DMS153 treated with DMSO at 0.1 percent for 48 hours (cell line): ENCODE measurements at regions not wholly inside any gene's neighbourhood (a gene's known extent, or its start where the extent isn't known, plus 50 kb on each side); places are given as distances from the start of the nearest gene placed in this dataset.

Experiments
- DNase-seq: peaks from one replicate; lab custom pipeline; 2025; ENCODE audit not compliant: unreplicated experiment; lab: John Stamatoyannopoulos, UW

DNA sequence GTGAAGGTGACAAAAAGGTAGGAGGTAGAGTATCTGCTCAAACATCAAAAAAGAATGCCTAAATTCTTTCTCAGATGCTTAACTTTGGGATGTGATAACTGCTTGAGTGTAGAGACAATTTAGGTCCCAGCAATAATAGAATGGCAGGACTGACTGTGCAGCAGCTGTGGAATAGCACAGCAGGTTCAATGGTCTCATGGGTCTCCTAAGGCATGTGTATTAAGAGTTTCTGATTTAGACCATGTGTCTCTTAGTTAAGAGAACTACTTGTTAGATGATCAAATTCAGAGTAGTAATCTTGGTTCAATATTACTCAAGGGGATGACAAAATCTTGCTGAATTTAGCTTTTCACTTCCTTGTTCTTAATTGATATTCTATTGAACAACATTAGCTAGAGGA lies 72.0 kb downstream of the ALX1 start:
- no peak for DNase-seq

DNA sequence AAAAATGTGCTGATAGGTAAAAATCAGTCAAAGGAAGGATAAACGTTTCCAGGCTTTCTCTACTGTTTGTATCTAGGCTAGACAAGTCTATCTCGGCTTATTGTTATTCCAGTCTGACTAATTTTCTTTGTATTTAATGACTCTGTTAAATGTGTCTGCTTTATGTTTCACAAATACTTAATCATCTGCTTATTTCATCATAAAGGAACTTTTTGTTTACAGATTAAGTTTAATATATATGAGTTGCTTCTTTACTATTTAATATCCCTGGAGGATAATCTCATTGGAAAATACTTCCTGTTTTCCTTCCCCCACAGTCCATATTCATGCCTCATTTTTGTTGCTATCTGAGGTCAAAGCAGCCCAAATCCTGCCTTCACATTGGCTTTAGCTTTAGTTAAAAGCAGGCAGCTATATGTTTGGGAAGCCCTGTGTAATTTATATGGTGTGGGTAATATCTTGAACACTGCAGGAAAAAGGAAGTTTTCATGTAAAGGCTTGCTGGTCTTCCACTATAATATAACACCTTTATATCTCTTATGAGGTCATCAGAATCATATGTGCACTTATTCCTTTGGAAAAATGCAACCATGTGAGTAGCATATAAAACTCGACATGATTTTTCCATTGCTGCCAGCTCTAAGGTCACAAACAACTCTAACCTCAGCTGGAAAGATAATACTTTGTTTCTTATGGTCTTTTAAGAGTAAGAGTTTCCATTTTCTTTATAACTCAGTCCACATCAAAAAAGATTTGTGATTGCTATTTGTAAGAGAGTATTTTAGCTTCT lies 76.8 kb downstream of the ALX1 start:
- DNase-seq, result no peak

DNA sequence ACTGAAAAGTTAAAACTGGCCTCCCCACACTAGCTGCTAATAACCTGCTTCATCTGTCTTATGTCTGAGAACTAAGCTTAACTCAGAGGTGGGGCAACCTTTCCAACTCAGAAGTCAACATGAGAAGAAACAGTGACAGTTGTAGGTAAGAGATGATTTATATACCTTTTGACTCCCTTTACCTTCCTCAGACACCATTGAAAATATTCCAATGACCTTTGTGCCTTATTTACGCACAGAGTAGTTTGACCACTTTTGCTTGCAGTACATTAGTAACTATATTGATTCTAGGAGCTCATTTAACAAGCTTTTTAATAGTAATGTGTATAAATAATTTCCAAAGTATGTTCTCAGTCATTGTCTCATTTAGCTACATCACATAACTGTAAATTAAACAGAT lies 77.6 kb downstream of the ALX1 start:
- no peak for DNase-seq

DNA sequence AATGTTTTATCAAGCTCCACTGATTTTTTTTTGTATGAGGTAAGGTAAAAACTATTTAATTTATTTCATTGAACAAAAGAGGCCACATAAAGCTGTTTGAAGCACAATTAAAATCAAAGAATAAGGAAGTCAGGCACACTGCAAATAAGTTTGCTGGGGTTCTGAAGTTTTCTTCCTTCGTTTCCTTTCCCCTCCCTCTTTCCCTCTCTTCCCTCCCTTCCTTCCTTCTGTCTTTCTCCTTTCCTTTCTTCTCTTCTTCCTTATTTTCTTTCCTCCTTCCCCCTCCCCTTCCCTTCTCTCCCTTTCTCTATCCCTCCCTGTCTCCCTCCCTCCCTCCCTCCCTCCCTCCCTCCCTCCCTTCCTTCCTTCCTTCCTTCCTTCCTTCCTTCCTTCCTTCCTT lies 78.7 kb downstream of the ALX1 start:
- DNase-seq, result no peak

DNA sequence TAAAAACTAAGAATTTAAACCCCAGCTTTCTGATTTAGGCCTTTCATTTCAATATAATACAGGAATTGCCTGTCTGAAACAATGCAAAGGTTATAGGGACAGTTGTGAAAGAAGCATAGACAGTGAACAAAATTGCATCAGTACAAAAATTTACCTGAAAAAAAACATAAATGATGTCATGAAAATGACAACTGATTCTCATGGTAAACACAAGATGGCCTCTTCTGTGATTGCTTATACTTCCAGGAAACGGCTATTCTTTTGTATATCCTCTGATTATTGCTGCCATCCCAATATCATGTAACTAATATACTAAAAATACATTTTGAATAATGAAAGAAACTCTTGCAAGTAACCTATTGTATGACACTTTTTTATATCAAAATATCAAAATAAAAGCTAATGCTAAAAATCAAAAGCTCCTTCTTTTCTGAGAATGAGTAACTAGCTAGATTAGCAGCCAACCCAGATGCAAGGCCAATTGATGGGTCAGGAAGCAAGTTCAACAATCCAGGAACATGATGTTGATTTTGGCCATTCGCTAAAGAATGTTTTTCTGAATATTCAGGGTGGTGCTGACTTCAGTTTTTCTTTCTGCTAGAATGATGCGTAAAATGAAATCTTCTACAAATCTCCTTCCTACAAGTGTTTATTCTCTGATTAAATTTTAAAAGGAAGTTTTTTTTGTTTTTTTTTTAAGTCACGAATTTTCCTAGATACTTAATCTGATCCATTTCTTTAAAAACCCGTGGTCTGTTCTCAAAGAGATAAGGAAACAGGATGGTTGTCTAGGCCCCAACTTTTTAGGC lies 83.6 kb downstream of the ALX1 start:
- DNase-seq, result no peak

DNA sequence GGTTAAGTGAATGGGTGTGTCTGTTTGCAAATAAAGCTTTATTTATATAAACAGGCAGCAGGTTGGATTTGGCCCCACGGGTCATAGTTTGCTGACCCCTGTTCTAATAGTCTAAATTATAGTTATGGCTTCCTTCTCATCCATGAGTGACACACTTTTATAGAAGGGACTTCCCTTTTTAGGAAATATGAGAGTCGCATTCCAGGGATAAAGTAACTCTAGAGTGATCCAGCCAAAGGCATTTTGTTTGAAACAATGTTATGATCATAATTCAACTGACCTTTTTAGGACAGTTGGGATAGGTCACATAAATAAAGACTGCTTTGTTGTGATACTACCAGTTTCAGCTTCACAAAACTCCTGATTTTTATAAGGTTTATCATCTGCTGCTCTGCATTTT lies 87.9 kb downstream of the ALX1 start:
- DNase-seq, result no peak

DNA sequence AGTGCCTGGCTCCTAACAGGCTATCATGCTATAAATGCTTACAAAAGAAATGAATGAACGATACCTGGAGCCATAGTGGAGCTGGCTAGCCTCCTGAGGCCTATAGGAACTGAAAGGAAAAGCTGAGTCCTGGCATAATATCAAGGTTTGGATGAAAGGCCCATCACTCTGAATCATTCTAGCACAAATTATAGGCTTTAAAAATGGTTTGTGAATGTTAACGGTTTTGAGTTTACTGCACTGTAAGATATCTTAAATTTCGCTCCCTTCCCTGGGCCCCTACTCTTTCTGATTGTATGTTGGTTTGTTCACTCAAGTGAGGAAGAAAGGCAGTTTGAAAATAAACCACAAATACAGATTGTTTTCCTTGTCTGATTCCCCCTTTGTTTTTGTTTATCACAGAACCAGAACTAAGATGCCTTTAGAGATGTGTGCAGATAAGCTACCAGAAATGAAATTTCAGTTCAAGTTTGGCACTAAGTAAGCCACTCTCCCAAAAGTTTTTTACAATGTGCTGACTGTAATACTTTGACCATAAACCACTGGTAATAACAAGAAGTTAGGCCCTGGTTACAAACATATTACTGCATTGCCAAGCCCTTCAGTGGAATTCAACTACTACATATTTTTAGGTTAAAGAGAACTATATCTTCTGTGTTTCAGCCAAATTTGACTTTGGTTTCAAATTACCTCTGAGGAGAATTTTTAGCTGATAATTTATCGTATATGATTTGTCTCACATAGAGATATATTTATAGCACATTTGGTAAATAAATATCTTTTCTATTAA lies 89.5 kb downstream of the ALX1 start:
- DNase-seq, result no peak

DNA sequence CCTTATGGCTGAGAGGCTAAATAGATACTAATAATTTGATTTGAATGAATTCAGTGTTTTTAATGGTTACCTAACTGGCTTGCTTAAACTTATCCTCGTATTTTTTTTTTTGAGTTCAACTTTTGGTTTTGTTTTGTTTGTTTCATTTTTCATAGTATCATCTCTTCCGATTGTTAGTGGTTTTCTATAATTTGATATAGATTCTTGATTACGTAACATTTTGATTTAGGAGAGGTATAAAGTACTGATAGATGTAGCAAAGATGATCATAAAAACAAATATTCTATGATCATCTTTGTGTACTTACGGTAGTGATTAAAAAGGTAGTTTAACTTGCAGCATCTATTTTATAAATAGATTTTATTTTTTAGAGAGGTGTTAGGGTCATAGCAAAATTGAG lies 93.0 kb downstream of the ALX1 start:
- DNase-seq, result no peak

DNA sequence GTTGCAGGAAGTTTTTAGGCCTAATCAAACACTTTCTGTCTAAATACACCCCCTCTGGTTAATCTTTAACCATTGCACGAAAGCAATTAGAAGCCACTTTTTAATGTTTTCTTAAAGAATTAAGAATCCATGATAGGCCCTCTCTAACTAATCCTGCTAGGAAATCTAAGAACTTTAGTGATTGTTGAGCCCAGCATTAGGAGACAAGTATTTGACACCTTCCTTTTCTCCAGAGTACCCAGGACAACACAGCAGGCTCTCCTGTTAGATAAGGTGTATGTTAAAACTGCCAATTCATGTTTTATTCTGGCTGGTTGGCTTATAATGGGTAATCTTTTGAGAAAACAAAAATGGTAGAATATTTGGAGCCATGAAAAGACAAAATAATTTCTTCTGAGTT lies 95.0 kb downstream of the ALX1 start:
- DNase-seq, result no peak

DNA sequence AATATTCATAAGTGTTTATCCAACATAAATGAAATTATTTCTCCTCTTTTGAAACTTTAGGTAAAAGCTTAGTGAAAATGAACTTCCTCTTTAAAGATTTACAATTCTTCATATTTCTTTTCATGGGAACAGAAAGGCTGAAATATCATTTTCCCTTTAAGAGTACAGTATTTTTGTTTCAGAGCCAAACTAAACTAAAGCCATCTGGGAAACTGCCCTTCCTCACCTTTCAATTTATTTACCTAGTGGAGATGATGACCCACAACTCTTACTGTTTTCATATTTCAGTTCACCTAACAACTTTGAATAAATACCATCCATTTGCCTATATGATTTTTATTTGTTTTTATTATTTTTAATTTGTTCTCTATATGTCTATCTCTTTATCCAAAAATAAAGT lies 105.4 kb downstream of the ALX1 start:
- DNase-seq, result no peak

DNA sequence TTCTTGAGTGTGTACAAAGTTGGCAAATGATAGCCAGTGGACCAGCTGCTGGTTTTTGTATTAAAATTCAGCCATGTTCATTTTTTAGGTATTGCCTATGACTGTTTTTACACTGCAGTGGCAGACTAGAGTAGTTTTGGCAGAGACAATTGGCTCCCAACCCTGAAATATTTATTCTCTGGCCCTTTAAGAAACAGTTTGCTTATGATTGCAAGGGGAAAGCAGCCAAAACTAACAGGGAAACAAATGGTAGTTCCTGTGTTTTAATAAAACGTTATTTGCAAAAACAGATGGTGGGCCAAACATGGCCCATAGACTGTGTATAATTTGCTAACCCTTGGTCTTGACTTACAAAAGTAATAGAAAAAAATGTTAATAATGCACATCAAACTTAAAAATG lies 110.2 kb downstream of the ALX1 start:
- no peak for DNase-seq

DNA sequence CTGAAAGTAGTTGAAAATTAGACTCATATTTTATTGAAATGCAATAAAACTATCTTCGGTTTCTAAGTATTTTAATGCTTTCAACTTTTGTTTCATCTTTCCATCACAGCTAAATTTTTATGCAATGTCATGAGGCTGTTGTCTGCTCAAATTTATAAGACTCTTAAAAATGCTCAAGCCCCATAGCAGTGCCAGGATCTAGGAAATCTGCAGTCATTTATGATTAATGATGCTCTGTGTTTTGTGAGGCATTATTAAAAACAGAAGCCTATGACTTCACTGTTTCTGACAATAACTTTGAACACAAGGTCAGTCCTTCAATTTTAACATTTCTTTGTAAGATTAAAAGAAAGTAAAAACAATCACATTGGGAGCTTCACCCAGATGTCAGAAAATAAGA lies 112.5 kb downstream of the ALX1 start:
- DNase-seq, result no peak

DNA sequence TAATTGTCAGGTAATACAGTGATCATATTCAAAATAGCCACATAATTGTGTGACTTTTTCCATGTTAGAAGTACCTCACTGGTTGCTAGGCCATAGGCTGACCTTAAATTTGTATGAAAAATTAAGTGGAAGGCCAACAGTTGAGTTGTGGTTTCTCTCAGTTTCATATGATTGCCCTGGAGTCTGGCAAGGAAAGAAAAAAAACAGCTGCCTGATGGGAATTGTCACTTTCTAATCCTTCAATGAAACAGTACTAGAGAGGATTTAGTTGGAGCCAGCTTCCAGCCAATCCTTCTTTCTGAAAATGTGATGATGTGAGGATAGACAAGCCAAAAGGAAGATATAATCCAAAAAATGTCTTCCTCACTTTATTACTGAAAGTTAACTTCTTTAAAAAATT lies 113.6 kb downstream of the ALX1 start:
- no peak for DNase-seq

DNA sequence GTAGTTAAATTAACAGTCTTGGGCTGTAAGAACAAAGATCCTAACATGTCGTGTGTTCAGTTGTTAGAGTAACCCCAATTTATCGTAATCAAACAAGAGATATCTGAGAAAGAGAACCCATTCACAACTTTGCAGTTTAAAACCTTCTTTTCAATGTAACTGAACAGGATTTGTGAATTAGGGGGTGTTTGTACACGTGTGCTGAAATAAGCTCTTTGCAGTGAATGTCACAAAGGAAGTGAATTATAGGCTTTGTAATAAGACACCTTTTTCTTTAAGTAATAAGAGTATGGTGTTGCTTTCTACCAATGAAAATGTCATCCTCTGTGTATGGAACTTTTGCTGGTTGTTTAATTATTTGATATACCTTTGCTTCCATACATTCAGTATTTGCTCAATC lies 114.0 kb downstream of the ALX1 start:
- DNase-seq, result no peak

DNA sequence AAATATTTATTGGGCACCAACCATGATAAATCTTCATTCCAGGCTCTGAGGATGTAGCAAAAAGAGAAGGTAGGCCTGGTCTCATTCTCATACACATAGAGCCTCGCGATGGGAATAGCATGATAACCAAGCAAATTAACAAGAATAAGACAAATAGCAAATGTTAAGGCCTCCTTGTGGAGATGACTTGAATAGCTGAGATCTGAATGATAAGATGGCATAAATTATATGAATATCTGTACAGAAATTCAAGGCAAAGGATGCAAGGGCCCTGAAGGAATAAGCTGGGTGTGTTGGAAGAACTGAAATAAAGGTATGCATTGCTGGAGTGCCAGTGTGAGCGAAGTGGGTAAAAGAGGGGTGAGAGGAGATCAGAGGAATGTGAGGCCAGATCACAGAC lies 114.8 kb downstream of the ALX1 start:
- no peak for DNase-seq

DNA sequence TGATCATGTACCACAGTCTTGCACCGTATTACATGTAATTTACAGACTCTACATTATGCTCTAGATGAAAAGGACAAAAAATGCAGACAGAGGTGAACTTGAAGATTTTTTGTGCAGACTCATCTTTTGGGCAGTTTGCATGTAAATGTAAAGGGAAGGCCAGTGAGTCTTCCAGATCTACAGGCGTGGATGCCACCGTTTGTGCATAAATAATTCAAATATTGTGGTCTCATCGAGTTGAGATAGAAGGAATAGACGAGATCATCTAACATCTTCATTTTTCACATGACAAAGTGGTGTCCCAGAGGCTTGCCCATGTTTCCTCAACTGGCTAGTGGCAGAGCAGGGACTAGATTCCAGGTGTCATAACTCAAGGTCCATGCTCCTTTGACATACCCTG lies 125.2 kb downstream of the ALX1 start:
- DNase-seq, result no peak

DNA sequence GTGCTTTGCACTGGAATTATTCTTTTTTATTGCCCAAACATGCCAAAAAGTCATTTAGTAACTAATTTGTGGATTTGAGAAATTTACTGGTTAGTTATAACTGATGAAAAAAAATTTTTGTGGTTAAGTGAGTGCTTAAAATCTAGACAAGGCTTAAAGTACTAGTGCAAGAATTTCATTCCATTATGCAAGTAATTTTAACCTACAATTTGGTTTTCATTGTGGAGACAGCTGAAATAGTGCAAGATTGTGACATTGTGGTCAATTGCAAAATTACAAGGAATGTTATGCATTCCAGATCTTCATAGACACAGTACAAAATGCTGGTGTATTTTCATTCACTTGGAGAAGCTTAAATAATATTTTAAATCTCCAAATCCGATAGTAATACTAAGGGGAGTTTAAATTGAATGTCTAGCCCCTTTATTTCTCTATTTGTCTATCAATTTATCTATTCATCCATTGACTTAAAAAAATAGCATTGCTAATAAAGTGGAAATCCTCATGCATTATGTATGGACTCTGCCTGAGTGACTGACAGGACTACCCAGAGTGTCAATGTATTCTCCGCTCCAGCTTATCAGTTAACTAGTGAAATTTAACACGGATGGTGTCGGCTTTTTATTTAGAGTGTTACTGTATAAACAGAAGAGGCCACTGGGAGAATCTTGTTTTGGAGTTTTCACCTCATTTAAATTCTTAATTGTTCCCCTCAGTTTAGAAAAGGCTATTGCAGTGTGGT lies 125.9 kb downstream of the ALX1 start:
- no peak for DNase-seq

DNA sequence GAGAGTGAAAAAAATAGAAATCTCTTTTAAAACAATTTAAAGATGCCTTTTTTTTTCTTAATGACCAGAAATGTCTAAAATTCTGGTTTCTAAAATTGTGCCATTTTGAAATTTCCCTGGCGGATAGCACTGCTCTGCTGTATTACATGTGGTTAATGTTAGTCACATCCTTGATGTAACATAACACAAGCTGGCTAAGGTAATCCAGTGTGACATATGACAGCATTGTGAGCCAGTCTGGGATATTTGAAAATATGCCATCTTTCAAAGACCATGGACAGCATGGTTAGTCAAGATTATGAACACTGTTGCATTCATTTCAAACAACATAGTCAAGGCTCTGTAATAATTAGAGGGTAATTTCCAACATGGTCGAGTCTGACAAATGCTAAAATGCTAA lies 133.2 kb downstream of the ALX1 start:
- DNase-seq, result no peak

DNA sequence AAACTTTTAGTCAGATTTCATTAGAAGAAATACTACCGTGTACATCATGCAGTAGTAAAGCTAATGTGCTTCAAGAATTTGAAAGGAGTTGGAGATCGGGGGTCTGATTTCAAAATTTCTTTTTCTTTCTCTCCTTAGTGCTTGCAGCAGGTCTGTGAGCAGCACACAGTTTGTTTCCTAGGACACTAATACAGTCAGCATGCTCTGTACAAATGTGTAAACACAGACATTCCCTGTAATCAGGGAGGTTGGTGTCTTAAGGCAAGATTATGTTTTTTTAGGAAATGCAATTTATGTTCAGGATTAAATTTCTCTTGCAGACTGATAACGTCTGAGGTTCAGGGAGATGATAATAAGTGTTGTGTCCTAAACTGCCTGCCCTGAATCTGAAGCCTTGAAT lies 142.7 kb downstream of the ALX1 start:
- no peak for DNase-seq

DNA sequence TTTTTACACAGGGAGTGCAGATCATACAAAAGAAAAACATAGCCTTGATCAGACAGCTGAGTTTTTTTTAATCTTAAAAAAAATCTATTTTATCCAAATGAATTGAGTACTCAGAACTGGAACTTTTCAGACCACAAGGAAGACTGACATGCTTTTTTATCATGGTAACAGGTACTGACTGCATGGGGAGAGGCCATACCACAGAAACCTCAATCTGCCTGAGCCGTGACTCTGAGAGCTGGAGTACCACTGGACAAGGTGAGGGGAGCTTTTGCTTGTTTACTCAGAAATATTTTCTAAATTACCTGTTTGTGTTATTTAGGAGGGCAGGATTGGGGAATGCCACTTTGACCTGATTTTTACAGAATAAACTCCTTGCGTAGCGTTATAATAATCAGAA lies 143.9 kb downstream of the ALX1 start:
- DNase-seq, result no peak
